HuH-7.5 (cell line): ENCODE measurements at regions not wholly inside any gene's neighbourhood (a gene's known extent, or its start where the extent isn't known, plus 50 kb on each side); places are given as distances from the start of the nearest gene placed in this dataset.

Experiments used
- DNase-seq: peaks from one replicate; pipeline ENCODE4 v3.0.0; 2011; ENCODE audit warnings: low spot score

DNA sequence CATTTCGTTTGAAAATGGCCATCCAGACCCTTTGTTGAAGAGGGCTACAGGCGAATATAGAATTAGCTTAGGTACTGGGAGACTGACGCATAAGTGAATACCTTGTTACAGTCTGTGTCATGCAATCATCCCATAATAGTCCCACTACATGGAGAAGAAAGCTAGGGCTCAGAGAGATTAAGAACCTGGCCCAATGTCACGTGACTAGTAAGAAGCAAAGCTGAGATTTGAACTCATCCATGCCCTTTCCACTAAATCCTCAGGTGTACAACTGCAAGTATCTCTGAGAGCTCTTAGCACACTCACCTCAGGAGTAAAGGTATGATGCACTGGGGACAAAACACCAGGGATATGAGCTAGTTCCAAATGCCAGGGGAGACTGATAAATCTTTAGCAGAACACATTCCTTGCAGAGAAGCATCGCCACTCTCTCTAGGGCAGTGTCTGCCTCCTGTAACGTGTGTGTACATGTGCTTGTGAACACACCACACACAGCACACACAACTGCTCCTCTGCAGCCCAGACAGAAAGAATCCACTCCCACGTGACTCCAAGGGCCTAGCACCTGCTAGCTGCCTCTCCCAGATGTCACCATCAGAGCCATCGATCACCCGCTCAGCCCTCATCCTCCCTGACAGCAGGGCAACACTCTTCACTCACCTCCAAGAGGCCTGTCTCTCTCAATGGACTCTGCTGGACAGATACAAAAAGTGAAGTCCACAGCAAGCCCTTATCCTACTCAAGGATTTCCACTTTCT is 402.8 kb downstream of the NXPE2 start:
- DNase-seq = no peak

DNA sequence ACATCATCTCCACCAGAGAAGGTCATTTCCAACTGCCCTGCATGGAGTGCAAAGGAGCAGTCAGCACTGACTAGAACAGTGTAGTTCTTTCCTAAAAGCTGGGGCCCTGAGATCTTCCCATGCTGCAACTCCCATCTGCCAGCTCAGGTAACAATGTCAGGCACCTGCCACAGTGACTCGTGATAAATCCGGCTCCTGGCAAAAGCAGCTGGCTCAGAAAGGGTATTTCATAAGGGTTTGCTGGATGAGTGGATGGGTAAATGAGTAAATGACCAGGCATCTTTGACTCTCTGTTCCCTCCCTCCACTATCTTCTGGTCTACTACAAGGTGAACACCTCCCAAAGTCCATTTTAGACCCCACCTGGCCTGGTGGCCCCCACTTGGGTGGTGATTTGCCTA is 403.6 kb downstream of the NXPE2 start:
- DNase-seq = no peak

DNA sequence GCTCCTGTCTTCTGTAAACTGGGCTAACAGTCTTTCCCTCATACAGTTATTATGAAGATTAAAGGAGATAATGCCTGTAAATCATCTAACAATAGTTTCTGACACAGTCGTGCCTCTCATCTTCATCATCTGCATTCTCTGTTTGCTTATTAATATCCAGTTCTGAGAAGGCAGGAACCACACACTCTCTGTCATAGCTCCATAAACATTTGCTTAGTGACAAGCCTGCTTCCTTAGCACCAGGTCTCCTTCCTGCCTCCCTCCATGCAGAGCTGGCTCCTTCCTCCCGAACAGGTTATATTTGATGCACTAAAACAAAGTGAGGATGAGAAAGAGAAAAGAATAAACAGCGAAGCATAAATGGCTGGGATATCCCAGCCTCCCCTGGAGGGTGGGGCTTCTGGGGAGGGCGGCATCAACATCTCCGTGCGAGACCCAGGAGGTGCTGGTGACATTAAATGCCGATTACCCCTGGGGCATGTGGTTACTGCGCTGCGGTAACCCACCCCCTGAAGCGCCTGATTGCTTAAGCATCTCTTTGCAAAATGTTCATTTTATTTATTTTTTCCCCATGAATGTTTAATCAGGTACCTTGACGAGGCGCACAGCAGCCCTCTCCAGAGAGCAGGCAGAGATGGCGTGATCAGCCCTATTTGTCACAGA is 404.9 kb downstream of the NXPE2 start:
- DNase-seq = no peak

DNA sequence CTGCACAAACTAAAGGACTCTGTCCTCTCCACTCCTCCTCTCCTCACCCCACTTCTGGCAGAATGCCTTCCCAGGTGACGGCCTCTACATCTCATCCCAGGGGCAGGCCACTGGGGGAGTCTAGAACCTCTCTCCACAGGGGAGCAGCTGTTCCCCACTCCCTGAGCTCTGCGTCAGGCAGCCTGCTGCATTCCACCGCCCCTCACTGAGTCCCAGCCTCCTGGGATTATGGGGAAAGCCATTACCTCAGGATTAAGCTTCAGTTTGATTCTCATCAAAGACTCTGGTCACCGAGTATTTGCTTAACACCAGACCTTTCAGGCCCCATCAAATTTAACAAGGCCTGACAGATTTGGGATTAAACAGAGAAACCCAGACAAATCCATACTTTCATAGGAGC is 405.9 kb downstream of the NXPE2 start:
- DNase-seq = no peak

DNA sequence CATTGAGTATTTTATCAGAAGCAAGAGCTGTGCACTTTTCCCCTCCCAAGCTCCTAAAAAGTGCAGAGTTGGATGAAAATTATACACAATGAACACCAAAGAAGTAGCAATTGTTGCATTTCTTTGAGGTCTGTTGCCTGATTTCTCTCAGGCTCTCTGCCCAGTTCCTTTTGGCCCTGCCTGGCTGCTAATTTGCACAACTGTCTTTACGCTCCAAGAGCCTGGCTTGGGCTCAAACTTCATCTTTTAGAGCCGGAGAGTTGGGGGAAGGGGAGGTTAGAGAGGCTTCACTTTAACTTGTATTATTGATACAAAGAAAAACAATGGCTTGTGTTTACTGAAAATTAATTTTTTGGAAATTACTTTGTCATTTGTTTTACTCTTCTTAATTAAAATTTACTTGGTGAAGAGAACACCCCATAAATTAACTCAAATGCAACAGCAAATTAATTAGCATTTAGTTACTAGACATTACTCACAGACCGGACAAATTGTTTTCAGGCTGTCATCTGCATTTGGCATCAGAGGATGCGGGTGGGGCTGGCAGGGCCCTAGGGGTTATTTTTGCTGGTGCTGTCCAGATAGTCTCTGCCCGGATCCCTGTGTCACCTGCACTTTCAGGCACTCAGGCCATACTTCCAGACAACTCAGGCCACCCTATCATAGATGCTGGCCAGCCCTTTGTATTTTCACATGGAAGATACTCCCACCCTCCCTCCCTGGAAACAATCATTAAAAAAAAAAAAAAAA is 407.3 kb downstream of the NXPE2 start:
- DNase-seq = no peak

DNA sequence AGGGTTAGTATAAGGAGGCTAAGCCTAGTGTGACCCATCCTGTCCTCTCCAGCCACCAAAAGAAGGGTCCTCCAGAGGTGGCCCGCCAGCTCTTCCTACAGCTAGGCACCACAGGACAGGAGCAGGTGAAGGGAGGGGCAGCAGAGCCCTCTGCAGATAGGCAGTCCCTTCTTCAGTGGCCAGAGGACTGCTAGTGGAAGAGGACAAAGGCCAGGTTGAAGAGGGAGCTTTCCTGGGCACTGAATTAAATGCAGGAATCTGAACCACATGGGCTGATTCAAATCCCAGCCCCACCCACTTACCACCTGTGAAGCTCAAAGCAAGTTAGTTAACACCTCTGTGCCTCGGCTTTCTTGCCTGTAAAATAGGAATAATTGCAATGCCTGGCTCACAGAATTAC is 409.5 kb downstream of the NXPE2 start:
- DNase-seq = no peak

DNA sequence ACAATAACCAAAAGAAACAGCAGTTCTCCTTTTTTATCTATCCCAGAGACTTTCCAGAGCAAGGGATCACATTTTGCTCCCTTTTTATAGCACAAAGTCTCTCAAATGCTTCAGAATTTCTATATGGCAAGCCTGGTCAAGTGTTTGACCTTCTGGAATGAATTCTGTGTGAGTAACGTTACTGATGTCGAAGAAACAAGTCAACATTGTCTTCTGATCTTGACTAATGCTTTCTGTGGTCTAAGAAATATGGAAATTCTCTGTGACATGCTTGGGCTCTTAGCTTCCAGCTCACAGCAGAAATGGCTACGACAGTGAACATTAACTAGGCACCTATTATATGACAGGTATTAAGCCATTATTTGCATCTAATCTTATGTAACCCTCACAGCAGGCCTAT is 411.7 kb downstream of the CADM1 start:
- DNase-seq = no peak

DNA sequence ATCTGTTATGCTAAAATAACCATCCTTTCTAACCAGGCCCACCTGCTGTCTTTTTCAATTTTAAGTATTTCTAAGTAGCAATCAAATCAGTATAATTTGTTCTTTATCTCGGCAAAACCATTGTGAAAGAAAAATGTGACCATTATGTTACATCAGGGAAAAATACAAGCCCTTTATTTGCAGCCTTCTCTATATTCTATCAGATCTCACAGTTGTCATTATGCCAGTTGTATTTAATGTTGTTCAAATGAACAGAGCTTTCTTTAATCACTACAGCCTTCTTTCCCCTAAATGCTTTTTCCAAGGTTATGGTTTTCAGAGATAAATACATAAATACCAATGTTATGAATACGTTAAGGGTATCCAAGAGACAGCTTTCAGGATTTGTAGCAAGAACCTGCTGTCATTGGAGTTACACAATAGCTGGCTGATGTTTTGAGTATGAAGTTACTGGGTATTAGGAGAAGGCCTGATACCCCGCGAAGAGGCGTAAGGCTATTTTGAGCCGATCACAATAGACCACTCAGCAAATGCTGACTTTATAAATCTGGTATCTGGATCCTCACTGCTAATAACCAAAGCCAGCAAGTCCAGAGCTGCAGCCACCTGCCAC is 406.3 kb downstream of the CADM1 start:
- no peak for DNase-seq

DNA sequence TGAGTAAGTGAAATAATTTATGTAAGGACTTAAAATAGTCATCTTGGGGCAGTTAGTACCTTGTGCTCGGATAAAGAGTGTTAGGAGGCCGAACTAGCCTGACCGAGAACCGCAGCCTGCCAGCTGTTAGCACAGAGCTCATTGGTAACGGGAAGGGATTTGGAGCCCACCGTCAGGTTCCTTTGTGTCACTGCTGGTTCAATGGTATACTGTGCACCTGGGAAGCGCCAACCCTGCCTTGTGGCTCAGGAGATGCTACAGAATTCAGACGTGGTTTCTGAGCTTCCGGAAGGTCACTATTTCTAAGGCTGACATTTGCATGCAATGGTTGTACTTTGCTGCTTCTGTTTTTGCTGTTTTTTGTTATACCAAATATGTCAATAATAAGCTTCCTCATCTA is 403.5 kb downstream of the CADM1 start:
- DNase-seq = no peak

DNA sequence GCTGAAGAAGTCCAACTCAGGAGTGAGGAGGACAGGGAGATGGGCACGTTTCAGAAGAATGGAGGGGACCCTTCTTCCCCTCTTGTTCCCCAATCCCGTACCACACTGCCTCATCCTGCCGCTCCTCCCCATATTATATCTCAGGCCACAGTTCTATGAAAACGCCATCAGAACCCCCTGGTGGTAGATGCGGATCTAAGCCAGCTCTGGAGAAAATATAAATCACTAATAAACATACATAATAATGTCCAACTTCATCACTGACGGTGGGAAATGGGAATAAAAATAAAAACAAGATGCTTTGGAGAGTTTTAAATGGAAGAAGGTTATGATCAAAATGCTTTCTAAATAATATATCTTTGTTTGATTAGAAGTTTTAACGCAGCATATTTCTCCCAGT is 400.3 kb downstream of the CADM1 start:
- DNase-seq = no peak

DNA sequence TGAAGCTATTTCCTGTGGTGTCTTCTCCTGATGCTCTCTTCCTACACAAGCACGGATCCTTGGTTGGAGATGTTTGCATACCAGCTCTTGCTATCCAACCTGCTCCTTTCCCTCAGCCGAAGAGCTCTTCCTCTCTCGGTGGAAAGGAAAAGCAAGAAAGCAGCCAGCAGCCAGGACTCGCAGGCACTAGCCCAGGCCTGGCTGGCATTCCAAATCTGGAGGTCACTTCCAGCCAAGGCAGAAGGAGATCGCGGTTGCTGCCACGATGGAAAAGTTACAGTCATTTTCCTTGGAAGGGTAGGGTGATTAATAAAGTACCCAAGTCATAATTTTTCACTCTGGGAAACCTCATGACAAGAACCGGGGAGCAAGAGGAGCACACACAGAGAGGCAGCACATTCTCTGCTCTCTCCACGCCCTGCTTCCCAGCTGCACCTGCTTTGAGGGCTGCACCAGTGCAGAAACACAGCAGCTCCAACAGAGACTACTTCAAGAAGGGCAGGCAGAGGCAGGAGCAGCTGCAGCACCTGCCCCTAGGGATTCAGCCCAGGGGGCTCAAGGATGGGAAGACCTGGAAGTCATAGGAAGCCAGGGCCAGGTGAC is 399.3 kb downstream of the CADM1 start:
- DNase-seq = no peak

DNA sequence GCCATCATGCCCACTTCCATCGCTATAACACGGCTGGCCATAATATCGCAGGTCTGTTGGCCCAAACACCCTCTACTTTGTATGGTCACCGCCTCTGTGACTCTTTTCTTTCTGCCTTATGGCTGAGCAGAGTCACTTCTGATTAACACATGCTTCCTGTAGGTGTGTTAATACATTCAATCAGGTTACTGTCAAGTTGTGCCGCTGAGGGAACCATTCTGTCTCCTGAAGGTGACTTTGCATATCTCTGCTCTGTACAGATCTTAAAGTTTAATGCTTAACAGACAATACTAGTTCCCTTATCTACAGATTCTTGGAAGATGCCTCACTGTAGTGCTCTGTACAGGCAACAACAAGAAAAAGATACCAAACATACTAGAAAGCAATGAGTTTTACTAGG is 393.1 kb downstream of the CADM1 start:
- no peak for DNase-seq

DNA sequence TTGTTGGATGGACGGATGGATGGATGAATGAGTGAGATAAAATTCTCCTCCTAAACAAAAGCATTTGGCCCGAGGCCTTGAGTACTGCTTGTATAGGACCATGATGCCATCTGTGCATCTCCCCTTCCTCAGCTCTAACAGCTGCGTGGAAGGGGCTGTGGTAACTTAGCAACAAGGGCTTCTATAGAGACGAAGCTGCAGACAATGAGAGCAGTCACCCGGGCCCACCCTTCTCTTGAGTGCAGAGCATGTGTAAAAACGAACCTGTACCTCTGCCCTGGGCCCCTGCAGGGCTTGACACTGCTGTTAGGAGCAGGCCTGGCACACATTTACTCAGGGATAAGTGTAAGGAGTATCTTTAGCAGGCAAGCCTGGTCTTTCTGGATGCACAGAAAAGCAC is 391.5 kb downstream of the CADM1 start:
- DNase-seq = no peak

DNA sequence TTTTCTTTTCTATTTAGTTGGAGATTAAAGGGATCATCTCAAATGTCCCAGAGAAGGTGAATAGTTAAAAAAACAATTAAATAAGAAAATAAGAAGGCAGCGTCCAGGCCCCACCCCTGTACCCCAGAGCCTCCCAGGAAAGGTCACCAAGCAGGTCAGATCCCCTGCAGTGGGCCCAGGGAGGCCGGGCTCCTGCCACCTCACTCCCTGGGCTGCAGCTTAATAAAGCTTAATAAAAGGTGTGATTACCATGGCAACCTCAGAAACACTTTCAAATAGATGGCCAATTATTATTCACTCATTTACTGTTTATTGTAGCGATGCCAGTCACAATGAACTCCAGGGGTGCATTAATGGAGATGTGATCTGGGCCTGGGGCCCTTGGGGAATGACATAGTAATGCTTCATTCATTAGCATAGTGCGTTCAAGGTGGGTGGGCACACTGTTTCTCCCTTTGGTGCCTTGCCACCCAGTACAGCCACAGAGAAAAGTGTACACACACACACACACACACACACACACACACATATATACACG is 386.2 kb downstream of the CADM1 start:
- no peak for DNase-seq

DNA sequence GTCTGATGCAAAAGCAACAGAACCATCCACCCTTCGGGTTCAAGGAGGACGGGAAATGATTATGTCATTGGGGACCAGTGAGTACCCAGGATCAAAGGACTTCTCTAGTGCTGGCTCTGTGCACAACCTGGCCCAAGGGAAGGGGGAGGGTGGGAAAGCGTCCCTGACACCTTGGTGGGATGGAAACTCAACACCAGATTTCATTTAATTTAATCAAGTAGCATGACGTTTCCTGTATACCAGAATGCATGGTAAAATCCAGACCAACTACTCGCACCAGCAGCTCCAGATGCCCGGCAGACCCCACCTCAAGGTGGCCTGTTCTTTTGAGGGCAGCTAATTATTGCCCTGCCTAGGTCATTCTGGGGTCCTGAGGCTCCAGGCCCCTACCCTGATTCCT is 385.1 kb downstream of the CADM1 start:
- no peak for DNase-seq
